Naive thymus-derived CD8-positive, alpha-beta T cell (primary cell): ENCODE measurements at regions not wholly inside any gene's neighbourhood (a gene's known extent, or its start where the extent isn't known, plus 50 kb on each side); places are given as distances from the start of the nearest gene placed in this dataset.

ENCODE experiments used
- ATAC-seq, 2 donors: fragments of 150-1000 bp; cut with Tn5 transposase in 1 of 2; sonication (Bioruptor Pico), chemical (Tn5 transposase) in 1 of 2; 1 replicate in 1 of 2; 2 replicates in 1 of 2; pipeline ENCODE4 v1.10.0; 2021; ENCODE audit warnings: mild to moderate bottlenecking in 2 of 2, moderate library complexity in 2 of 2
- POLR2A ChIA-PET: fragments of 350-600 bp; sonication (Branson Sonifier 250); formaldehyde crosslinking; loops from one replicate; lab custom pipeline; 2021; ENCODE audit warnings: antibody characterized with exemption; lab: Charles Lee
- DNase-seq, 10 donors: peaks; one replicate each; pipeline versions ENCODE4 v3.0.0 to v3.0.0-alpha.2; 2020 to 2022
- H3K27ac Mint-ChIP-seq, 10 donors: one replicate each; pipeline ENCODE4 v1.8.0; 2020 to 2022; ENCODE audit warnings: mild to moderate bottlenecking in 10 of 10, mixed read lengths in 10 of 10, moderate library complexity in 4 of 10, inconsistent platforms in 1 of 10
- H3K27me3 Mint-ChIP-seq, 5 donors: one replicate each; pipeline ENCODE4 v1.8.0; 2021 to 2022; ENCODE audit warnings: mixed read lengths in 5 of 5
- H3K36me3 Mint-ChIP-seq, 3 donors: one replicate each; pipeline ENCODE4 v1.8.0; 2020 to 2022; ENCODE audit warnings: mixed read lengths in 3 of 3, mild to moderate bottlenecking in 2 of 3, inconsistent platforms in 1 of 3
- H3K4me1 Mint-ChIP-seq, 4 donors: one replicate each; pipeline ENCODE4 v1.8.0; 2021 to 2022; ENCODE audit warnings: mixed read lengths in 4 of 4
- H3K4me3 Mint-ChIP-seq, 10 donors: one replicate each; pipeline ENCODE4 v1.8.0; 2020 to 2022; ENCODE audit warnings: mild to moderate bottlenecking in 10 of 10, mixed read lengths in 10 of 10, moderate library complexity in 6 of 10, inconsistent platforms in 1 of 10
- H3K9me3 Mint-ChIP-seq, 9 donors: one replicate each; pipeline ENCODE4 v1.8.0; 2020 to 2022; ENCODE audit warnings: mixed read lengths in 9 of 9, mild to moderate bottlenecking in 3 of 9, inconsistent platforms in 1 of 9, moderate library complexity in 1 of 9

- POLR2A ChIA-PET: no interaction called here
- DNase-seq (no peak), ATAC-seq (no peak)
- Mint-ChIP-seq H3K4me3 (no peak overlapping the region), H3K36me3 (no peaks in the 10 kb centered on the region), H3K9me3 (no peaks in the 10 kb centered on the region), H3K27me3 (peaks cover 0 to 12% (median 1%) of the 10 kb centered on the region in 5 donors), H3K4me1 (no peaks in the 10 kb centered on the region), H3K27ac (no peak overlapping the region)
These were observed 301.4 kb downstream of the TMA16 start for GRCh38 chr4:163795885-163796284.

- no peaks in the 10 kb centered on the region for H3K36me3 Mint-ChIP-seq
- H3K27me3 Mint-ChIP-seq: peaks cover 0 to 2% (median 0%) of the 10 kb centered on the region in 5 donors
- no peak for ATAC-seq
- H3K27ac Mint-ChIP-seq: no peak overlapping the region
- DNase-seq: no peak
- no peaks in the 10 kb centered on the region for H3K9me3 Mint-ChIP-seq
- H3K4me3 Mint-ChIP-seq: no peak overlapping the region
- H3K4me1 Mint-ChIP-seq: no peaks in the 10 kb centered on the region
- POLR2A ChIA-PET: no interaction called here
These were observed 309.5 kb downstream of the TMA16 start for GRCh38 chr4:163804001-163804400.

DNA sequence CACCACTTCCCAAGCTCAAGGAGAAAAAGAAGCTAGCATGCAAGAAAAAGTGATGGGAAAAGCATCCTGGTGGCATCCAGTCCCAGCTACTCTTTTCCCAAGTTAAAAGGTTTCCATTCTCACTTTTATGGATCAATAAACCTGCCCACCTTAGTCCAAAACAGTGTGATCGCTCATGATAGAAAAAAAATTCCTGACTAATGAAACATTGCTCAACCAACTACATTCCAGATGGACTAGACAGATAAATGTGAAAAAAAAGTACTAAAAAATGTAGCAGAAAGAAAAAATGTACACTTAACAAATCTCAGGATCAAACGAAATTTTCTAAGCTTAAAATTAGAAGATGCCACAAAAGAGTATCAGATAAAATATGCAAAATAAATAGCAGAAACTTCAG, 312.2 kb downstream of the TMA16 start:
- Mint-ChIP-seq H3K27ac (no peak overlapping the region), H3K4me1 (no peaks in the 10 kb centered on the region), H3K36me3 (no peaks in the 10 kb centered on the region), H3K27me3 (peaks cover 0 to 4% (median 0%) of the 10 kb centered on the region in 5 donors), H3K4me3 (no peak overlapping the region), H3K9me3 (no peaks in the 10 kb centered on the region)
- DNase-seq: no peak
- ATAC-seq: no peak
- POLR2A ChIA-PET: no interaction called here

GRCh38 chr4:163808011-163808410, 313.5 kb downstream of the TMA16 start:
- no peaks in the 10 kb centered on the region for H3K9me3 Mint-ChIP-seq
- H3K36me3 Mint-ChIP-seq: no peaks in the 10 kb centered on the region
- no peaks in the 10 kb centered on the region for H3K4me1 Mint-ChIP-seq
- DNase-seq (no peak), ATAC-seq (no peak)
- peaks cover 0 to 5% (median 0%) of the 10 kb centered on the region in 5 donors for H3K27me3 Mint-ChIP-seq
- no peak overlapping the region for H3K27ac Mint-ChIP-seq
- H3K4me3 Mint-ChIP-seq: no peak overlapping the region
- POLR2A ChIA-PET: no interaction called here

- POLR2A ChIA-PET: no interaction called here
- Mint-ChIP-seq H3K36me3 (no peaks in the 10 kb centered on the region), H3K27ac (no peak overlapping the region), H3K9me3 (no peaks in the 10 kb centered on the region), H3K27me3 (peaks cover 0 to 5% (median 0%) of the 10 kb centered on the region in 5 donors), H3K4me1 (peaks cover 0 to under 1% (median 0%) of the 10 kb centered on the region in 4 donors), H3K4me3 (no peak overlapping the region)
- no peak for DNase-seq
- no peak for ATAC-seq
These were observed 316.3 kb downstream of the TMA16 start for GRCh38 chr4:163810755-163811154.

GRCh38 chr4:163815776-163816175, 321.3 kb downstream of the TMA16 start:
- no peak for DNase-seq
- ATAC-seq: no peak
- H3K4me1 Mint-ChIP-seq: peaks cover 0 to 4% (median 0%) of the 10 kb centered on the region in 4 donors
- no peak overlapping the region for H3K4me3 Mint-ChIP-seq
- POLR2A ChIA-PET: no interaction called here
- no peak overlapping the region for H3K27ac Mint-ChIP-seq
- peaks cover 0 to 5% (median 0%) of the 10 kb centered on the region in 5 donors for H3K27me3 Mint-ChIP-seq
- peaks cover 0 to 2% (median 0%) of the 10 kb centered on the region in 9 donors for H3K9me3 Mint-ChIP-seq
- no peaks in the 10 kb centered on the region for H3K36me3 Mint-ChIP-seq

GRCh38 chr4:163816494-163816893, 322.0 kb downstream of the TMA16 start:
- POLR2A ChIA-PET: no interaction called here
- Mint-ChIP-seq H3K27me3 (peaks cover 0 to 3% (median 0%) of the 10 kb centered on the region in 5 donors), H3K4me3 (no peak overlapping the region), H3K4me1 (peaks cover 0 to 4% (median 0%) of the 10 kb centered on the region in 4 donors), H3K27ac (no peak overlapping the region), H3K9me3 (peaks cover 0 to 2% (median 0%) of the 10 kb centered on the region in 9 donors), H3K36me3 (no peaks in the 10 kb centered on the region)
- no peak for ATAC-seq
- DNase-seq: no peak

GRCh38 chr4:163818673-163819072, 324.2 kb downstream of the TMA16 start:
- Mint-ChIP-seq H3K4me3 (no peak overlapping the region), H3K9me3 (peaks cover 0 to 2% (median 0%) of the 10 kb centered on the region in 9 donors), H3K4me1 (peaks cover 0 to 4% (median 0%) of the 10 kb centered on the region in 4 donors), H3K27ac (no peak overlapping the region), H3K36me3 (no peaks in the 10 kb centered on the region), H3K27me3 (no peaks in the 10 kb centered on the region)
- POLR2A ChIA-PET: no interaction called here
- no peak for DNase-seq
- no peak for ATAC-seq

GRCh38 chr4:163833669-163834068, 339.2 kb downstream of the TMA16 start:
- POLR2A ChIA-PET: no interaction called here
- DNase-seq (no peak), ATAC-seq (no peak)
- Mint-ChIP-seq H3K36me3 (no peaks in the 10 kb centered on the region), H3K9me3 (peaks cover 0 to 6% (median 0%) of the 10 kb centered on the region in 9 donors), H3K4me3 (no peak overlapping the region), H3K4me1 (no peaks in the 10 kb centered on the region), H3K27ac (no peak overlapping the region), H3K27me3 (no peaks in the 10 kb centered on the region)

DNA sequence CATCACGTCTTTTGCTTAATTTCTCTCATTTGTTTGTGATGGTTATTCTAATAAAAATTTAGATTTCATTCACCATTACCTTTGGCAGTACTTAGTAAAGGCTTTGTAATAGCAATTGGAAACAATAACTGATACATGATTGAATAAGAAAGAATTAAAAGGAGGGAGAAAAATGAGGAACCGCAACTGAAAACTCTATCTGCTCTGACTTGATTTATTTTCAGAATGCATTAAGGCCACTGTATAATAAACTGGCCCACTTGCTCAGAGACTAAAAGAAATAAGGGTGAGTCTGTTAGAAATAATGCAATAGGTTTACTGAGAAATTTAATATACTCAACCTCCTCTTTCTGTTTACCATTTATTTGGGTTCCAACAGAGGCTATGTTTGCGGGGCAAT, 351.5 kb downstream of the TMA16 start:
- POLR2A ChIA-PET: no interaction called here
- H3K27ac Mint-ChIP-seq: no peak overlapping the region
- no peak for ATAC-seq
- no peak overlapping the region for H3K4me3 Mint-ChIP-seq
- H3K4me1 Mint-ChIP-seq: no peaks in the 10 kb centered on the region
- H3K9me3 Mint-ChIP-seq: peaks cover 0 to under 1% (median 0%) of the 10 kb centered on the region in 9 donors
- H3K36me3 Mint-ChIP-seq: no peaks in the 10 kb centered on the region
- no peaks in the 10 kb centered on the region for H3K27me3 Mint-ChIP-seq
- no peak for DNase-seq

- peaks cover 0 to 5% (median 0%) of the 10 kb centered on the region in 9 donors for H3K9me3 Mint-ChIP-seq
These were observed 357.8 kb downstream of the TMA16 start for GRCh38 chr4:163852246-163852645.

DNA sequence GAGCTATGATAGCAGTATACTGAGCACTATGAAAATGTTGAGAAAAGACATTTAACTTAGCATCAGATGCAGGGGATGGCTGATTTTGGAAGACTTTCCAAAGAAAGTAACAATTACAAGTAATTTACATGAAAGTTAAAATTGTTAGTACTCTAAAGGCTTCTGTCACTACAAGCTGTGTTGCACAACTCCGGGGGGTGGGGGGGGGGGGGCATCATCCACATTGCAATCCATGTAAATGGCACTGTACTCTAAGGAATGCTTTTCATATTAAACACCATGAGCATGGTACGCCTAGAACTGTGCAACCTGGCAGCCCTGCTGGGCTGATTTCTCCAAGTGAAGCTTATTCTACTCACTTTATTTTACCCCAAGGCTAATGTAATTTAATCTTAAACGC, 363.4 kb downstream of the TMA16 start:
- H3K36me3 Mint-ChIP-seq: peaks cover 0 to 4% (median 0%) of the 10 kb centered on the region in 3 donors
- DNase-seq (no peak), ATAC-seq (no peak)
- POLR2A ChIA-PET: no interaction called here
- H3K4me3 Mint-ChIP-seq: no peak overlapping the region
- peaks cover 0 to 2% (median 0%) of the 10 kb centered on the region in 9 donors for H3K9me3 Mint-ChIP-seq
- H3K27ac Mint-ChIP-seq: no peak overlapping the region
- H3K4me1 Mint-ChIP-seq: no peaks in the 10 kb centered on the region
- peaks cover 0 to 11% (median 2%) of the 10 kb centered on the region in 5 donors for H3K27me3 Mint-ChIP-seq

More at GRCh38 chr4:163852246-163852645, 357.8 kb downstream of the TMA16 start:
- Mint-ChIP-seq H3K4me3 (no peak overlapping the region), H3K36me3 (peaks cover 0 to 4% (median 0%) of the 10 kb centered on the region in 3 donors), H3K4me1 (no peaks in the 10 kb centered on the region), H3K27ac (no peak overlapping the region), H3K27me3 (no peaks in the 10 kb centered on the region)
- ATAC-seq (no peak), DNase-seq (no peak)
- POLR2A ChIA-PET: no interaction called here

DNA sequence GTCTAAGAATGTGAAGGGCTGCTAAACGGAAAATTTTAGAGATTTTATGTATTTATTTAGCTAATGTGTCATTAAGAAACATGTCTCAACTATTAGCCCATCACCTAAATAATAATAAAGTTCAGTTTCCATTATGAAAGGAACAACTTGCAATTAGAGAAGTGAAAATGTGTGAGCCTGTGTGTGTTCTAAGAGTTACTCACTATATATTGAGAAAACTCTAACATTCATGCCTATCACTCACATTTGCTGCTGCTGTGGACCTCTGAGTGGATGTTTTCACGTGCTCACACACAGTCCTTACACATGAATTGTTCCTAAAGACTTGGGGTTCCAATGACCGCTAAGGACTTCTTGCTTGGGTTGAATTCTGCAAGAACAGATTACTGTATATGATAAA, 364.0 kb downstream of the TMA16 start:
- DNase-seq (no peak), ATAC-seq (no peak)
- Mint-ChIP-seq H3K4me3 (no peak overlapping the region), H3K27ac (no peak overlapping the region), H3K27me3 (peaks cover 0 to 11% (median 2%) of the 10 kb centered on the region in 5 donors), H3K9me3 (peaks cover 0 to 2% (median 0%) of the 10 kb centered on the region in 9 donors), H3K36me3 (peaks cover 0 to 4% (median 0%) of the 10 kb centered on the region in 3 donors), H3K4me1 (no peaks in the 10 kb centered on the region)
- POLR2A ChIA-PET: no interaction called here

DNA sequence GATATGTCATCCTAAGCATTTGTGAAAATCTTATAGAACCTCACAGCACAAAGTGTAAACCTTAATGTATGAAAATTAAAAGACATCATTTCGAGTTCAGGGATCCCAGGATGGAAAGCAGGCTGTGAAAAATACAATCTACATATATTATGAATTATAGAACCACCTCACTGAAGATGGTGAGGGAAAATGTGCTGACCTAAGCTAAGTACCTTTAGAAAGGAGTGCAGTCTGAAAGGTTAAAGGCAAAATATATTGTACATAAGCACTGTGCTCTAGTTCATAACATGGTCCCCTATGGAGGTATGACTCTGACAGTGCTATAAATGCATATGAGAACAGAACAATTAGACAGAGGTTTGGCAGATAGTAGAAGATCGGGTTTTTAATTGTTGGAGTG, 368.6 kb downstream of the TMA16 start:
- H3K36me3 Mint-ChIP-seq: no peaks in the 10 kb centered on the region
- H3K27me3 Mint-ChIP-seq: peaks cover 0 to 9% (median 2%) of the 10 kb centered on the region in 5 donors
- H3K4me3 Mint-ChIP-seq: no peak overlapping the region
- DNase-seq (no peak), ATAC-seq (no peak)
- POLR2A ChIA-PET: no interaction called here
- H3K27ac Mint-ChIP-seq: no peak overlapping the region
- peaks cover 0 to 2% (median 0%) of the 10 kb centered on the region in 4 donors for H3K4me1 Mint-ChIP-seq
- H3K9me3 Mint-ChIP-seq: no peaks in the 10 kb centered on the region
